PFSK-1 (cell line): ENCODE measurements at regions not wholly inside any gene's neighbourhood (a gene's known extent, or its start where the extent isn't known, plus 50 kb on each side); places are given as distances from the start of the nearest gene placed in this dataset.

Experiments used
- FOXP2 ChIP-seq: optimal IDR thresholded peaks from 2 replicates; pipeline ENCODE3; 2011; ENCODE audit warnings: borderline replicate concordance, control low read depth, inconsistent platforms; ENCODE audit not compliant: insufficient read depth; ENCODE audit errors: extremely low read length, extremely low read depth
- POLR2AphosphoS5 ChIP-seq: IDR thresholded peaks from 2 replicates; pipeline ENCODE4 v1.6.1; 2012; ENCODE audit warnings: low read depth, mild to moderate bottlenecking, control low read depth, low read length, moderate library complexity
- REST ChIP-seq, 2 experiments: IDR thresholded peaks; 2 replicates each; pipeline versions ENCODE4 v1.6.1 to v1.8.0; 2011 to 2012; ENCODE audit warnings: low read depth in 2 of 2, low read length in 2 of 2, control low read depth in 1 of 2, inconsistent platforms in 1 of 2, mild to moderate bottlenecking in 1 of 2, moderate library complexity in 1 of 2; ENCODE audit not compliant: insufficient read depth in 1 of 2
- SIN3A ChIP-seq: IDR thresholded peaks from 2 replicates; pipeline ENCODE4 v1.6.1; 2012; ENCODE audit warnings: mild to moderate bottlenecking, low read length, moderate library complexity, borderline replicate concordance; ENCODE audit not compliant: insufficient read depth
- TAF1 ChIP-seq: IDR thresholded peaks from 2 replicates; pipeline ENCODE4 v1.6.1; 2012; ENCODE audit warnings: low read length, control low read depth, borderline replicate concordance; ENCODE audit not compliant: insufficient read depth

- no peak for TF ChIP-seq REST (IDR thresholded peaks at IDR 0.05; ENCODE audit: insufficient read depth in 1 of 2, low read depth in 2 of 2, low read length in 2 of 2)
- no peak for TF ChIP-seq FOXP2
- TF ChIP-seq TAF1: no peak
- TF ChIP-seq POLR2AphosphoS5: no peak
- no peak for TF ChIP-seq SIN3A
These were observed 382.8 kb upstream of the ZNF608 start for GRCh38 chr5:125129151-125129806.

- TF ChIP-seq SIN3A (no peak), FOXP2 (no peak), TAF1 (no peak), POLR2AphosphoS5 (no peak), REST (IDR thresholded peaks at IDR 0.05; ENCODE audit: insufficient read depth in 1 of 2, low read depth in 2 of 2, low read length in 2 of 2) (no peak)
These were observed 384.2 kb upstream of the ZNF608 start for GRCh38 chr5:125130591-125130990.

- TF ChIP-seq SIN3A (no peak), FOXP2 (no peak), REST (IDR thresholded peaks at IDR 0.05; ENCODE audit: insufficient read depth in 1 of 2, low read depth in 2 of 2, low read length in 2 of 2) (no peak), POLR2AphosphoS5 (no peak), TAF1 (no peak)
These were observed 388.0 kb upstream of the ZNF608 start for GRCh38 chr5:125134216-125135081.

- TF ChIP-seq FOXP2: no peak
- TF ChIP-seq POLR2AphosphoS5: no peak
- peak in 1 of 2 experiments; percentile 77; a peak in 1 of 4 replicates for TF ChIP-seq REST (IDR thresholded peaks at IDR 0.05; ENCODE audit: insufficient read depth in 1 of 2, low read depth in 2 of 2, low read length in 2 of 2)
These were observed 391.1 kb upstream of the ZNF608 start for GRCh38 chr5:125137535-125137934.
